ENCODE measurements at regions not wholly inside any gene's neighbourhood (a gene's known extent, or its start where the extent isn't known, plus 50 kb on each side); places are given as distances from the start of the nearest gene placed in this dataset.

DNA sequence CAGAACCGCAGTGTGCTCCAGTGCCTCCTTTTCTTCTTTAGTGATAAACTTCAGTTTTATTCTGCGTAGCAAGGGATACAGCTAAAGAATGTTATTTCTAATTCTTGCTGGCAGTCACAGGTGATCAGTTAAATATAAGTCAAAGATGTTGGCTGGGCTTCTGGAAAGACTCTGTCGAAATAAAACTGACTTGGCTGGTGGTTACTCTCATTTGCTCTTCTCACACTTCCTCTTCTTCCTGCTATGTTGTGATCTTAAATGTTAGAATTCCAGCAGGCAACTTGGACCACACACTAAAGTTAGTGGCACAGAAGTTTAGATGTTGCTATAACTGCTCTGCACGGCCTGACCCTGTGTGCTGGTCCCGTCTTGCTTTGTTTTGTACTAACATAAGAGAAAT, 278.6 kb downstream of the CDH19 start:
- Mint-ChIP-seq H3K27ac (ENCODE audit: low read depth, unreplicated experiment) (no peak overlapping the region), H3K27me3 (ENCODE audit: insufficient read depth, unreplicated experiment) (peaks cover 10% of the 10 kb centered on the region), H3K4me1 (ENCODE audit: insufficient read depth, unreplicated experiment) (no peaks in the 10 kb centered on the region), H3K4me3 (ENCODE audit: unreplicated experiment) (no peak overlapping the region), H3K36me3 (ENCODE audit: insufficient read depth, unreplicated experiment) (no peaks in the 10 kb centered on the region), H3K9me3 (ENCODE audit: unreplicated experiment) (peaks cover 16% of the 10 kb centered on the region)
- ChIA-PET POLR2A (no interaction called here), CTCF (no interaction called here)
- no peak for DNase-seq (ENCODE audit: unreplicated experiment)
- BruUV-seq (replicated peaks): no TSS peak
- TF ChIP-seq, protein P1, sequence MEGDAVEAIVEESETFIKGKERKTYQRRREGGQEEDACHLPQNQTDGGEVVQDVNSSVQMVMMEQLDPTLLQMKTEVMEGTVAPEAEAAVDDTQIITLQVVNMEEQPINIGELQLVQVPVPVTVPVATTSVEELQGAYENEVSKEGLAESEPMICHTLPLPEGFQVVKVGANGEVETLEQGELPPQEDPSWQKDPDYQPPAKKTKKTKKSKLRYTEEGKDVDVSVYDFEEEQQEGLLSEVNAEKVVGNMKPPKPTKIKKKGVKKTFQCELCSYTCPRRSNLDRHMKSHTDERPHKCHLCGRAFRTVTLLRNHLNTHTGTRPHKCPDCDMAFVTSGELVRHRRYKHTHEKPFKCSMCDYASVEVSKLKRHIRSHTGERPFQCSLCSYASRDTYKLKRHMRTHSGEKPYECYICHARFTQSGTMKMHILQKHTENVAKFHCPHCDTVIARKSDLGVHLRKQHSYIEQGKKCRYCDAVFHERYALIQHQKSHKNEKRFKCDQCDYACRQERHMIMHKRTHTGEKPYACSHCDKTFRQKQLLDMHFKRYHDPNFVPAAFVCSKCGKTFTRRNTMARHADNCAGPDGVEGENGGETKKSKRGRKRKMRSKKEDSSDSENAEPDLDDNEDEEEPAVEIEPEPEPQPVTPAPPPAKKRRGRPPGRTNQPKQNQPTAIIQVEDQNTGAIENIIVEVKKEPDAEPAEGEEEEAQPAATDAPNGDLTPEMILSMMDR (IDR thresholded peaks at IDR 0.05; ENCODE audit: unreplicated experiment): no peak
- intact Hi-C loops (cut with micrococcal nuclease): no loop called here

DNA sequence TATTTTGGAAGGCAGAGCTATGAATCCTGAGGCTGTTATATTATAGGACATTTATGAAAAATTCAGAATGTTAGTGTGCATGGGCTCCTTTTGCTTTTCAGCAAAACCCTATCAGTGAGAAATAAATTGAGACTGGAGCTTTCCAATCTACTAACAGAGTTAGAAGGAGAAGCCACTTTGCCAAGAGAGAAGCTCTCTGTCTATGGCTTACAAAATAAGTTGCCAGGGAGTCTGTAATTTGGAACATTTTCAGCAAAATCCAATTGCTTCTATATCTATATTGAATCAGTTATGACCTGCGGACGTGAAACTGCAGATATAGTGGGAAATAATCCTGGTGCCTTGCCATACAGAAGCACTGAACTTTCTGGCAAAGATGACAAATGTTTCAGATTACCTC, 279.3 kb downstream of the CDH19 start:
- no peak for DNase-seq (ENCODE audit: unreplicated experiment)
- Mint-ChIP-seq H3K9me3 (ENCODE audit: unreplicated experiment) (peaks cover 16% of the 10 kb centered on the region), H3K27ac (ENCODE audit: low read depth, unreplicated experiment) (no peak overlapping the region), H3K36me3 (ENCODE audit: insufficient read depth, unreplicated experiment) (no peaks in the 10 kb centered on the region), H3K27me3 (ENCODE audit: insufficient read depth, unreplicated experiment) (peaks cover 10% of the 10 kb centered on the region), H3K4me3 (ENCODE audit: unreplicated experiment) (no peak overlapping the region), H3K4me1 (ENCODE audit: insufficient read depth, unreplicated experiment) (no peaks in the 10 kb centered on the region)
- TF ChIP-seq, protein P1 (IDR thresholded peaks at IDR 0.05; ENCODE audit: unreplicated experiment): no peak
- intact Hi-C loops (cut with micrococcal nuclease): no loop called here
- ChIA-PET CTCF (interaction anchor here (1.0 to 1.2 kb wide), 2 partner anchors 11 to 172 kb away, joined by 3 to 5 read pairs; no protein-coding TSS in a partner anchor), POLR2A (no interaction called here)
- BruUV-seq (replicated peaks): no TSS peak

DNA sequence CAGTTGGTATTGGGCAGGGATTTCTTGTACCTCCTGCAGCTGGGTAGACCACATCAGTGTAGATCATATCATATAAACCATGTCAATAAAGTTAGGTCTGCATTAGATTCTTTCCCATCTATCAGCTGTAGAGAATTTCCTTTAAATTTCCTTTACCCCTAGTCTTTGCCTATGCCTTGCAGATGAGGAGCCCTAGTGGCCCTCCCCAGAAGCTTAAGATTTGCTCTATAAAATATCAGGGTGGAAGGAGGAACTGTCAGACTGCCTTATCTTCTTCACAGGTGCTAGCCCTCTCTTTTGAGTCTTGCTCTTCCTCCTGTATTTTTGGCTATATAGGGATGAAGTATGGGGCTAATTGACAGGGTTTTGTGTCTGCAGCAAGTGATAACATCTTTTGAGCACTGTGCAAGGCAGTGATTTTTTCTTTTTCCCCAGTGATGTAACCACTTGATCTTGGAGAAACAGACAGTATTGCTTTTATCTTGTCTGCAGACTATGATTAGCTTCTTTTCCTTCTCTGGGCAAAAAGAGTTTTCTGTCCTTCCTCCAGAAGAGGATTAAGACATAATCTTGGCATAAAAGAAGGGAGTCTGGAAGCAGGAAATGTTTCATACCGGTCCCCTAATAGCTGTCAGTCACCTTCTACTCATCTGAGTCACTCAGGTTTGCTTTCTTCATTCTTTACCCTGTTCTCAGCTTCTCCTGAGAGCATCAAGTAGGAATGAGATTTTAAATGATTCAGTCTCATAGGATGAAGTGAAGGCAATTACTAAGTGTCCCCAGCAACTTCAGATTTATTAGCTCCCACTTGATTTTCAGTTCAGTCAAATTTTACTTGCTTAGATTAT, 286.4 kb downstream of the CDH19 start:
- Mint-ChIP-seq H3K9me3 (ENCODE audit: unreplicated experiment) (peaks cover 8% of the 10 kb centered on the region), H3K4me3 (ENCODE audit: unreplicated experiment) (no peak overlapping the region), H3K4me1 (ENCODE audit: insufficient read depth, unreplicated experiment) (no peaks in the 10 kb centered on the region), H3K36me3 (ENCODE audit: insufficient read depth, unreplicated experiment) (no peaks in the 10 kb centered on the region), H3K27ac (ENCODE audit: low read depth, unreplicated experiment) (no peak overlapping the region), H3K27me3 (ENCODE audit: insufficient read depth, unreplicated experiment) (no peaks in the 10 kb centered on the region)
- ChIA-PET POLR2A (no interaction called here), CTCF (interaction anchor here (0.5 to 1.1 kb wide), 2 partner anchors 18 to 1101 kb away, joined by 3 read pairs; no protein-coding TSS in a partner anchor)
- TF ChIP-seq, protein P1 (IDR thresholded peaks at IDR 0.05; ENCODE audit: unreplicated experiment): no peak
- intact Hi-C loops (cut with micrococcal nuclease): no loop called here
- no peak for DNase-seq (ENCODE audit: unreplicated experiment)
- no TSS peak for BruUV-seq (replicated peaks)

DNA sequence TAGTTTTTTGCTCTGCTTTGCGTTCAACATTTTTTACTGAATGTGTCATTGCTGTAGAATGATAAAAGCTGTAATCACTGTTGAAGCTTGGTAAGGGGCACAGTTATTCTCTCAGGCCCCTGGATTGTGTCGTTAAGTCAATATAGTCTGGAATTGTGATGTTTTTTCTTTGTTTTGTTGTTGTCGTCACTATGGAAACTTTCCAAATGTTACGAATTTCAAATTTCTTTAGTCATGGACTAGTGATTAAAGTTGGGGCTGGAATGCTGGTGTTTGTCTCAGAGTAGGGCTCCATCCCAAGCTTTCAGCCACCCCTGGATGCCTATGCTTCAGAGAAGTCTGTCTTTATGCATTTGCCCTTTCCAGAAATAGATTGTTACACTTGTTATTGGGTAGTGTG, 287.2 kb downstream of the CDH19 start:
- intact Hi-C loops (cut with micrococcal nuclease): no loop called here
- DNase-seq (ENCODE audit: unreplicated experiment): no peak
- no peak overlapping the region for H3K27ac Mint-ChIP-seq (ENCODE audit: low read depth, unreplicated experiment)
- TF ChIP-seq, protein P1 (IDR thresholded peaks at IDR 0.05; ENCODE audit: unreplicated experiment): no peak
- ChIA-PET POLR2A (no interaction called here), CTCF (interaction anchor here (1.1 kb wide), 1 partner anchor 17 kb away, joined by 3 read pairs; no protein-coding TSS in a partner anchor)
- no peaks in the 10 kb centered on the region for H3K4me1 Mint-ChIP-seq (ENCODE audit: insufficient read depth, unreplicated experiment)
- H3K9me3 Mint-ChIP-seq (ENCODE audit: unreplicated experiment): peaks cover 16% of the 10 kb centered on the region
- H3K4me3 Mint-ChIP-seq (ENCODE audit: unreplicated experiment): no peak overlapping the region
- BruUV-seq (replicated peaks): no TSS peak
- H3K36me3 Mint-ChIP-seq (ENCODE audit: insufficient read depth, unreplicated experiment): no peaks in the 10 kb centered on the region
- H3K27me3 Mint-ChIP-seq (ENCODE audit: insufficient read depth, unreplicated experiment): no peaks in the 10 kb centered on the region
